ENCODE measurements at regions not wholly inside any gene's neighbourhood (a gene's known extent, or its start where the extent isn't known, plus 50 kb on each side); places are given as distances from the start of the nearest gene placed in this dataset.

- TF ChIP-seq POLR2A (IDR thresholded peaks at IDR 0.05; ENCODE audit: low read depth, low read length) (no peak), POLR2AphosphoS5 (IDR thresholded peaks at IDR 0.05; ENCODE audit: low read depth, low read length) (no peak), TAF1 (IDR thresholded peaks at IDR 0.05; ENCODE audit: low read depth, low read length) (no peak)
Observed at GRCh38 chrX:124863303-124863702, 456.4 kb upstream of the TEX13C start.

Data from GM12891 (cell line).